Non-pigmented ciliary epithelial cell (primary cell): ENCODE measurements at regions not wholly inside any gene's neighbourhood (a gene's known extent, or its start where the extent isn't known, plus 50 kb on each side); places are given as distances from the start of the nearest gene placed in this dataset.
"Not testable (repeated sequence)": the region's sequence is repeated elsewhere in the genome, so short reads cannot be mapped to it uniquely, and the experiment has no call there.

Experiments used
- DNase-seq: peaks from one replicate; pipeline ENCODE4 v3.0.0-alpha.2; 2010; ENCODE audit warnings: low read depth

GRCh38 chr6:11452106-11452505, 85.4 kb upstream of the TMEM170B start:
- DNase-seq = not testable (repeated sequence)

- DNase-seq = no peak
Observed at GRCh38 chr6:11450037-11450436, 87.5 kb upstream of the TMEM170B start.

- no peak for DNase-seq
Observed at GRCh38 chr6:11449408-11449807, 88.1 kb upstream of the TMEM170B start.

- DNase-seq = no peak
Observed at GRCh38 chr6:11448038-11448437, 89.5 kb upstream of the TMEM170B start.

GRCh38 chr6:11447265-11447664, 90.3 kb upstream of the TMEM170B start:
- no peak for DNase-seq

GRCh38 chr6:11445146-11445545, 92.4 kb upstream of the TMEM170B start:
- DNase-seq = no peak

GRCh38 chr6:11443125-11443524, 94.4 kb upstream of the TMEM170B start:
- DNase-seq = not testable (repeated sequence)

GRCh38 chr6:11442495-11442894, 95.1 kb upstream of the TMEM170B start:
- no peak for DNase-seq

GRCh38 chr6:11439876-11440275, 97.7 kb upstream of the TMEM170B start:
- no peak for DNase-seq

GRCh38 chr6:11439017-11439420, 98.5 kb upstream of the TMEM170B start:
- no peak for DNase-seq

- no peak for DNase-seq
Observed at GRCh38 chr6:11437824-11438459, 99.6 kb upstream of the TMEM170B start.

GRCh38 chr6:11436508-11437096, 100.9 kb upstream of the TMEM170B start:
- no peak for DNase-seq

- DNase-seq = peak; percentile 74
Observed at GRCh38 chr6:11434565-11435326, 102.8 kb upstream of the TMEM170B start.

- DNase-seq = no peak
Observed at GRCh38 chr6:11433860-11434259, 103.7 kb upstream of the TMEM170B start.

- no peak for DNase-seq
Observed at GRCh38 chr6:11432713-11433450, 104.7 kb upstream of the TMEM170B start.

GRCh38 chr6:11432091-11432490, 105.5 kb upstream of the TMEM170B start:
- no peak for DNase-seq

GRCh38 chr6:11431455-11431937, 106.1 kb upstream of the TMEM170B start:
- DNase-seq = no peak

- DNase-seq = no peak
Observed at GRCh38 chr6:11430036-11430435, 107.5 kb upstream of the TMEM170B start.

GRCh38 chr6:11429577-11429976, 108.0 kb upstream of the TMEM170B start:
- no peak for DNase-seq

GRCh38 chr6:11428895-11429294, 108.7 kb upstream of the TMEM170B start:
- peak; percentile 83 for DNase-seq

- DNase-seq = no peak
Observed at GRCh38 chr6:11428371-11428770, 109.2 kb upstream of the TMEM170B start.

- DNase-seq = no peak
Observed at GRCh38 chr6:11427723-11428245, 109.8 kb upstream of the TMEM170B start.
